Progenitor cell of endocrine pancreas (in vitro differentiated cells): ENCODE measurements at regions not wholly inside any gene's neighbourhood (a gene's known extent, or its start where the extent isn't known, plus 50 kb on each side); places are given as distances from the start of the nearest gene placed in this dataset.
A peak's percentile ranks its signal among the peaks of the same experiment; 100 is the strongest.

Source experiments
- DNase-seq: peaks from one replicate; pipeline ENCODE4 v3.0.0; 2021; ENCODE audit warnings: low spot score; ENCODE audit not compliant: unreplicated experiment
- H3K27ac Mint-ChIP-seq: 2 replicates; pipeline ENCODE4 v1.8.0; 2021; ENCODE audit warnings: mild to moderate bottlenecking, moderate library complexity, mixed read lengths
- H3K27me3 Mint-ChIP-seq: 2 replicates; pipeline ENCODE4 v1.8.0; 2021; ENCODE audit warnings: mixed read lengths
- H3K36me3 Mint-ChIP-seq: 2 replicates; pipeline ENCODE4 v1.8.0; 2022; ENCODE audit warnings: mixed read lengths; ENCODE audit not compliant: insufficient read depth
- H3K4me1 Mint-ChIP-seq: 2 replicates; pipeline ENCODE4 v1.8.0; 2021; ENCODE audit warnings: low read depth, mixed read lengths
- H3K4me3 Mint-ChIP-seq: 2 replicates; pipeline ENCODE4 v1.8.0; 2021; ENCODE audit warnings: low read depth, mild to moderate bottlenecking, moderate library complexity, mixed read lengths
- H3K9me3 Mint-ChIP-seq: 2 replicates; pipeline ENCODE4 v1.8.0; 2021; ENCODE audit warnings: low read depth, mixed read lengths
- CTCF ChIP-seq: fragments of 200-600 bp; sonication (generic); IDR thresholded peaks from one replicate; pipeline ENCODE4 v1.5.0; 2021; ENCODE audit warnings: antibody characterized with exemption, mild to moderate bottlenecking; ENCODE audit not compliant: unreplicated experiment

GRCh38 chr7:41624818-41625217, 78.1 kb downstream of the INHBA start:
- H3K4me1 Mint-ChIP-seq, result peaks cover 1% of the 10 kb centered on the region
- no peak for DNase-seq
- peaks cover 3% of the 10 kb centered on the region for H3K27me3 Mint-ChIP-seq
- no peaks in the 10 kb centered on the region for H3K36me3 Mint-ChIP-seq
- no peak overlapping the region for H3K4me3 Mint-ChIP-seq
- no peak overlapping the region for H3K27ac Mint-ChIP-seq
- no peak for TF ChIP-seq CTCF
- no peaks in the 10 kb centered on the region for H3K9me3 Mint-ChIP-seq

- Mint-ChIP-seq H3K4me3 (no peak overlapping the region), H3K27me3 (peaks cover 3% of the 10 kb centered on the region), H3K36me3 (no peaks in the 10 kb centered on the region), H3K9me3 (no peaks in the 10 kb centered on the region), H3K27ac (peak overlapping the region; percentile 12), H3K4me1 (peaks cover 1% of the 10 kb centered on the region)
- DNase-seq, result no peak
- TF ChIP-seq CTCF, result no peak
These were observed 80.7 kb downstream of the INHBA start for GRCh38 chr7:41621953-41622831.

DNA sequence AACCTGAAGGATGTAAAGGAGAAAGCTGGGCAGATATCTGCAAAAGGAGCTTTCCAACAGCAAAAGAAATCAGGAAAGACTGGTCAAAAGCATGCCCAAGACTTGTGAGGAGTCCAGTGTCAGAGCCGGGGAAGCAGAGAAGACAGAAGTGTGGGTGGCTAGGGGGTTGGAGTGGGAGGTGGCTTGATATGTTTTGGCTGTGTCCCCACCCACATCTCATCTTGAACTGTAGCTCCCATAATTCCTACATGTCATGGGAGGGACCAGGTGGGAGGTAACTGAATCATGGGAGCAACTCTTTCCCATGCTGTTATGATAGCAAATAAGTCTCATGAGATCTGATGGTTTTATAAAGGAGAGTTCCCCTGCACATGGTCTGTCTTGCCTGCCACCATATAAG, 84.9 kb downstream of the INHBA start:
- H3K36me3 Mint-ChIP-seq, result no peaks in the 10 kb centered on the region
- no peaks in the 10 kb centered on the region for H3K9me3 Mint-ChIP-seq
- TF ChIP-seq CTCF, result no peak

DNA sequence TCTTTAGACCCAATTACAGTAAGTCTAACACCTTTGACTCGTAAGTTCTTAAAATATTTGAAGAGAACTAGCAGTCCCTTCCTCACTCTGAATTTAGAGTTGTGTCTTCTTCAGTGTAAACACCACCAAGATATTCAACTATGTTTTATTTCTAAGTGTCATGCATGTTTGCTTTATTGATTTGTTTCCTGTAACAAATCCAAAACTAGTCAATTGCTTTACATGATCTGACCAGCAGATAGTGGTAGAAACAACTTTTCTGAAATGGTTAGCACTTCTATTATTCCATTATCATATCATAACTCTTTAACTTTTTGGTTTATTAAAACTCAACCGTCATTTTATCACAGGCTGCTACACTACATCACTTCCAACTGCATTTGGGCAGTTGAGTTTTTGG, 90.1 kb downstream of the INHBA start:
- Mint-ChIP-seq H3K27me3 (no peaks in the 10 kb centered on the region), H3K27ac (no peak overlapping the region), H3K36me3 (no peaks in the 10 kb centered on the region), H3K4me1 (no peaks in the 10 kb centered on the region), H3K4me3 (no peak overlapping the region), H3K9me3 (no peaks in the 10 kb centered on the region)
- no peak for DNase-seq
- TF ChIP-seq CTCF, result no peak

More for the DNA sequence above, 84.9 kb downstream of the INHBA start:
- DNase-seq, result no peak
- H3K27me3 Mint-ChIP-seq, result peaks cover 3% of the 10 kb centered on the region
- H3K4me1 Mint-ChIP-seq, result peaks cover 1% of the 10 kb centered on the region
- H3K4me3 Mint-ChIP-seq, result no peak overlapping the region
- no peak overlapping the region for H3K27ac Mint-ChIP-seq

DNA sequence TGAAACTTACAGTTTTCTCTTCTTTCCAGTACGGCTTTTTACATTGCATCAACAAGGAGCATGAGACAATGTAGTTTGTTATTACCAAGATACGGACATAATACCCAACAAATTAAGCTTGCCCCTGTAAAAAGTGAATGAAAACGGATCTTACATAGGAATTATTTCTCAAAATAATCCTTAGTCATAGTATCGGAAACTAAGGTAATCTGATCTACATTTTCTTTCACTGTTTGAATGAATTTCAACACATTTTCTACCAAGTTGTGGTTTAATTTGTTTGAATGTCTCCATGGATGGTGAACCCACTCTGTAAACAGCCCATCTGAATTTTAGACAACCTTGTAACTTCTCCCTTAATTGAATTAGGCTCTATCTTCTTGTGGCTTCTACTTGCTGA, 90.5 kb downstream of the INHBA start:
- H3K9me3 Mint-ChIP-seq, result no peaks in the 10 kb centered on the region
- H3K36me3 Mint-ChIP-seq, result no peaks in the 10 kb centered on the region
- no peak for TF ChIP-seq CTCF
- no peak for DNase-seq
- H3K27ac Mint-ChIP-seq, result no peak overlapping the region
- H3K27me3 Mint-ChIP-seq, result no peaks in the 10 kb centered on the region
- no peak overlapping the region for H3K4me3 Mint-ChIP-seq
- no peaks in the 10 kb centered on the region for H3K4me1 Mint-ChIP-seq
